BLaER1 treated with 17β-estradiol and CSF1 and Interleukin-3, amounts not matched to agents 10 nM and 100 nM (cell line): ENCODE measurements at regions not wholly inside any gene's neighbourhood (a gene's known extent, or its start where the extent isn't known, plus 50 kb on each side); places are given as distances from the start of the nearest gene placed in this dataset.
"Not testable (repeated sequence)": the region's sequence is repeated elsewhere in the genome, so short reads cannot be mapped to it uniquely, and the experiment has no call there.

ENCODE experiments used
- H3K27ac ChIP-seq, 11 experiments: shearing (Covaris generic); formaldehyde crosslinking; 2 replicates each; pipeline ENCODE4 v1.8.1; 2022
- H3K27me3 ChIP-seq, 11 experiments: shearing (Covaris generic); formaldehyde crosslinking; 2 replicates each; pipeline ENCODE4 v1.8.1; 2022
- H3K36me3 ChIP-seq, 11 experiments: shearing (Covaris generic); formaldehyde crosslinking; 2 replicates each; pipeline ENCODE4 v1.8.1; 2022
- H3K4me1 ChIP-seq, 10 experiments: shearing (Covaris generic); formaldehyde crosslinking; 2 replicates each; pipeline ENCODE4 v1.8.1; 2022
- H3K4me2 ChIP-seq, 11 experiments: shearing (Covaris generic); formaldehyde crosslinking; 2 replicates each; pipeline ENCODE4 v1.8.1; 2022
- H3K4me3 ChIP-seq, 10 experiments: shearing (Covaris generic); formaldehyde crosslinking; 2 replicates each; pipeline ENCODE4 v1.8.1; 2022
- H3K9ac ChIP-seq, 11 experiments: shearing (Covaris generic); formaldehyde crosslinking; 2 replicates each; pipeline ENCODE4 v1.8.1; 2022
- H3K9me3 ChIP-seq, 11 experiments: shearing (Covaris generic); formaldehyde crosslinking; replicated peaks in 1 of 11; 2 replicates each; pipeline ENCODE4 v1.8.1; 2022
- H4K20me1 ChIP-seq, 11 experiments: shearing (Covaris generic); formaldehyde crosslinking; 2 replicates each; pipeline ENCODE4 v1.8.1; 2022
- Cebpa-rat ChIP-seq, 11 experiments: shearing (Covaris generic); IDR thresholded peaks; 2 replicates each; pipeline ENCODE4 v1.8.1; 2022

GRCh38 chr16:88308441-88309173, 74.2 kb upstream of the ZNF469 start:
- TF ChIP-seq Cebpa-rat (IDR thresholded peaks at IDR 0.05): no peak
- Histone ChIP-seq H4K20me1 (no peaks in the 10 kb centered on the region; a peak in 1 of 22 replicates), H3K36me3 (no peaks in the 10 kb centered on the region), H3K4me3 (no peak overlapping the region), H3K27ac (no peak overlapping the region), H3K9me3 (peaks cover 16 to 29% (median 23%) of the 10 kb centered on the region in 11 experiments), H3K9ac (no peak overlapping the region), H3K27me3 (no peaks in the 10 kb centered on the region), H3K4me2 (no peak overlapping the region), H3K4me1 (no peaks in the 10 kb centered on the region)

- Histone ChIP-seq H3K4me3 (no peak overlapping the region), H3K4me1 (no peaks in the 10 kb centered on the region), H3K4me2 (no peak overlapping the region), H3K27ac (no peak overlapping the region), H3K9me3 (peaks cover 16 to 29% (median 23%) of the 10 kb centered on the region in 11 experiments), H3K9ac (no peak overlapping the region), H3K27me3 (no peaks in the 10 kb centered on the region), H3K36me3 (no peaks in the 10 kb centered on the region), H4K20me1 (no peaks in the 10 kb centered on the region; a peak in 1 of 22 replicates)
- no peak for TF ChIP-seq Cebpa-rat (IDR thresholded peaks at IDR 0.05)
These were observed 73.4 kb upstream of the ZNF469 start for GRCh38 chr16:88309174-88309907.

- Histone ChIP-seq H3K9me3 (peaks cover 16 to 29% (median 23%) of the 10 kb centered on the region in 11 experiments), H3K27ac (no peak overlapping the region), H3K4me3 (no peak overlapping the region), H3K36me3 (no peaks in the 10 kb centered on the region), H3K9ac (no peak overlapping the region), H3K4me2 (no peak overlapping the region), H3K4me1 (no peaks in the 10 kb centered on the region), H3K27me3 (no peaks in the 10 kb centered on the region), H4K20me1 (no peaks in the 10 kb centered on the region; a peak in 1 of 22 replicates)
- TF ChIP-seq Cebpa-rat (IDR thresholded peaks at IDR 0.05): no peak
These were observed 72.9 kb upstream of the ZNF469 start for GRCh38 chr16:88309908-88310265.

- Histone ChIP-seq H3K27ac (no peak overlapping the region), H3K4me1 (peaks cover 7 to 11% (median 9%) of the 10 kb centered on the region in 10 experiments; a peak in 18 of 20 replicates), H3K4me3 (no peak overlapping the region), H3K9ac (no peak overlapping the region), H3K4me2 (peak overlapping the region in 1 of 11 experiments; percentile 12; a peak in 1 of 22 replicates), H3K36me3 (no peaks in the 10 kb centered on the region), H4K20me1 (no peaks in the 10 kb centered on the region; a peak in 1 of 22 replicates), H3K9me3 (peaks cover 16 to 29% (median 23%) of the 10 kb centered on the region in 11 experiments), H3K27me3 (no peaks in the 10 kb centered on the region)
- TF ChIP-seq Cebpa-rat (IDR thresholded peaks at IDR 0.05): no peak
These were observed 71.8 kb upstream of the ZNF469 start for GRCh38 chr16:88310796-88311605.

GRCh38 chr16:88311860-88312259, 70.9 kb upstream of the ZNF469 start:
- not testable (repeated sequence) for H4K20me1 ChIP-seq, H3K27ac ChIP-seq, H3K27me3 ChIP-seq, H3K36me3 ChIP-seq, H3K4me3 ChIP-seq, H3K9ac ChIP-seq, H3K4me2 ChIP-seq
- Histone ChIP-seq H3K9me3 (peaks cover 16 to 29% (median 23%) of the 10 kb centered on the region in 11 experiments), H3K4me1 (peaks cover 9 to 14% (median 12%) of the 10 kb centered on the region in 10 experiments; a peak in 18 of 20 replicates)

- Histone ChIP-seq H3K4me2 (no peak overlapping the region), H3K27ac (no peak overlapping the region), H3K27me3 (no peaks in the 10 kb centered on the region), H4K20me1 (no peaks in the 10 kb centered on the region; a peak in 1 of 22 replicates), H3K4me1 (peaks cover 9 to 14% (median 12%) of the 10 kb centered on the region in 10 experiments; a peak in 18 of 20 replicates), H3K4me3 (no peak overlapping the region), H3K9me3 (peaks cover 16 to 27% (median 23%) of the 10 kb centered on the region in 11 experiments), H3K9ac (no peak overlapping the region), H3K36me3 (no peaks in the 10 kb centered on the region)
- TF ChIP-seq Cebpa-rat (IDR thresholded peaks at IDR 0.05): no peak
These were observed 70.0 kb upstream of the ZNF469 start for GRCh38 chr16:88312732-88313131.

- peak overlapping the region in 1 of 11 experiments; percentile 24; a peak in 1 of 22 replicates for H3K9ac ChIP-seq
- H4K20me1 ChIP-seq: no peaks in the 10 kb centered on the region; a peak in 1 of 22 replicates
- H3K27me3 ChIP-seq: no peaks in the 10 kb centered on the region
- H3K4me3 ChIP-seq: no peak overlapping the region
- peaks cover 9 to 19% (median 13%) of the 10 kb centered on the region in 10 experiments; a peak in 18 of 20 replicates for H3K4me1 ChIP-seq
- peak overlapping the region in 5 of 11 experiments; percentile 25 to 48 (median 39); a peak in 8 of 22 replicates for H3K27ac ChIP-seq
- peak overlapping the region in 9 of 11 experiments; percentile 25 to 72 (median 47); a peak in 13 of 22 replicates for H3K4me2 ChIP-seq
- H3K36me3 ChIP-seq: no peaks in the 10 kb centered on the region
- peaks cover 16 to 23% (median 20%) of the 10 kb centered on the region in 11 experiments for H3K9me3 ChIP-seq
- no peak for TF ChIP-seq Cebpa-rat (IDR thresholded peaks at IDR 0.05)
These were observed 67.7 kb upstream of the ZNF469 start for GRCh38 chr16:88314991-88315542.

- peaks cover 9 to 19% (median 13%) of the 10 kb centered on the region in 10 experiments; a peak in 18 of 20 replicates for H3K4me1 ChIP-seq
- H3K4me2 ChIP-seq: peak overlapping the region; percentile 25 to 72 (median 47); a peak in 20 of 22 replicates
- no peak overlapping the region for H3K4me3 ChIP-seq
- no peaks in the 10 kb centered on the region; a peak in 1 of 22 replicates for H4K20me1 ChIP-seq
- no peaks in the 10 kb centered on the region for H3K27me3 ChIP-seq
- H3K9ac ChIP-seq: peak overlapping the region in 3 of 11 experiments; percentile 10 to 34 (median 24); a peak in 2 of 22 replicates
- H3K27ac ChIP-seq: peak overlapping the region in 6 of 11 experiments; percentile 25 to 54 (median 44); a peak in 10 of 22 replicates
- H3K9me3 ChIP-seq: peaks cover 16 to 23% (median 20%) of the 10 kb centered on the region in 11 experiments
- no peak for TF ChIP-seq Cebpa-rat (IDR thresholded peaks at IDR 0.05)
- no peaks in the 10 kb centered on the region for H3K36me3 ChIP-seq
These were observed 67.1 kb upstream of the ZNF469 start for GRCh38 chr16:88315543-88316105.
